Motor neuron (in vitro differentiated cells): ENCODE measurements at regions not wholly inside any gene's neighbourhood (a gene's known extent, or its start where the extent isn't known, plus 50 kb on each side); places are given as distances from the start of the nearest gene placed in this dataset.

Experiments
- ATAC-seq, 8 experiments: fragments of 200-7000 bp; cut with Tn5 transposase; replicated peaks in 6 of 8; 2 replicates each; pipeline ENCODE4 v1.8.0; 2021; ENCODE audit warnings: mild to moderate bottlenecking in 8 of 8, moderate library complexity in 8 of 8
- H3K27ac ChIP-seq, 2 donors: fragments of 250-450 bp; sonication (Bioruptor Pico); 2 replicates each; pipeline ENCODE4 v1.9.0; 2021; ENCODE audit warnings: antibody characterized with exemption in 2 of 2, mild to moderate bottlenecking in 2 of 2, moderate library complexity in 1 of 2
- H3K4me1 ChIP-seq, 2 donors: fragments of 250-450 bp; sonication (Bioruptor Pico); replicated peaks in 1 of 2; 2 replicates each; pipeline ENCODE4 v1.6.1; 2021; ENCODE audit warnings: antibody characterized with exemption in 2 of 2, mild to moderate bottlenecking in 2 of 2, moderate library complexity in 1 of 2
- H3K4me3 ChIP-seq, 5 donors: fragments of 250-450 bp; sonication (Bioruptor Pico); 2 replicates each; pipeline ENCODE4 v1.9.0; 2021; ENCODE audit warnings: antibody characterized with exemption in 5 of 5, mild to moderate bottlenecking in 5 of 5, moderate library complexity in 4 of 5
- WGBS, 10 experiments: fragments of 450-650 bp; shearing (Covaris generic); methylation state at CpG; one replicate each; pipeline ENCODE4 v1.0.0; 2022; 5-methylcytosine and 5-hydroxymethylcytosine counted together
- in situ Hi-C, 9 experiments: fragments of 400-800 bp; cut with MboI; loops; one replicate each; pipeline ENCODE4 v1.15.0; 2021; ENCODE audit warnings: low sequenced_read_pairs in 9 of 9, low pct_unique_long_range_greater_than_20kb in 2 of 9; ENCODE audit not compliant: unreplicated experiment in 9 of 9

DNA sequence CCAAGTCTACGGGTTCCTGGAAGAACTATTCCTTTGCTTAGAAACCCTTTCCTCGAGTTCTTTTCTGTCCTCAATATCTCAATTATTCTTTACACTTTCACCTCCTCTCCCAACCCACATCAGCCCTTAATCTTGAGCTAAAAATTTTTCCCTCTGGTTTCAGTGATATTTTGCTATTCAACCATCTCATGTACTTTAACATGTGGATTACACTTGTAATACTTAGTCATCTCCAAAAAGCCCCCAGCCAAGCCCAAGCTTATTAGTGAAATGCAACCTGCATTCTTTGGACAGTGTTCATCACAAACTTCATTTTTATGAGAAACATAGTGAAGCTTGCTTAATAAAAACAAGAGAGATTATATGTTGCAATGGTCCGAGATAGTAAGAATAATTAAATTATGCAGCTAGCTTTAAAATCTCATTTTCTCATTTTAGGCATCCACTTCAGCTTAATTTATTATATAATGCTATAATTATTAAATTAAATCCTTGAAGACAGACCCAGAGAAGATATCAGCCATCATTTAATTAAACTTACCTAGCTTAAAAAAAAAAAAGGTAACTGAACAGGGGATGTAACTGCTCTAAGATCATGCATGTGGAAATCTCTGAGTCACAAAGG is 534.5 kb upstream of the TBL1XR1 start:
- no peak for ATAC-seq
- 19 to 100% (median 93%) methylated on average over 2 to 3 of the region's 3 CpGs for WGBS, 10 experiments

DNA sequence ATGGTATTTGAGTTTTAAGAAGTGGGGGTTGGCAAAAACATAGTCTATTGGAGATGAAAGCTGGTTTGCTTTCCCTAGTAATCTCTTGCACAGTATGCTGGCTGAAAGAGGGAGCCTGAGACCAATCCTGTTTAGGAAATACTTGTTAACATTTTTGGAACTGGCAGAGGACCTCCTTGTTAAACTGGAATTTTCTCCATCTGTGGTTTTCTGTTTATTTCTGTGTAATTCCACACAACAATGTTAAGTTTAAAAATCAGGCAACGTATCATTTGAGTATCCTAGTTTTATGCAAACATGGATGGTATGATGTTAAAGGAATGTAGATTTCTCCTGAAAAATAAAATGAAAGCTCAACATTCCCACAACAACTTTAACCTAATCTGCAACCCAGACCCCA is 536.0 kb upstream of the TBL1XR1 start:
- Histone ChIP-seq H3K4me1 (peaks cover 12% of the 10 kb centered on the region in 2 donors), H3K4me3 (no peak overlapping the region), H3K27ac (no peak overlapping the region)
- ATAC-seq = no peak
- WGBS, 10 experiments = 63 to 100% (median 100%) methylated on average over 1 of the region's 1 CpG; no CpG with 5 or more reads in 3 of the 10 experiments
- in situ Hi-C loops = no loop called here

More for the DNA sequence above, 534.5 kb upstream of the TBL1XR1 start:
- H3K4me1 ChIP-seq = peaks cover 12% of the 10 kb centered on the region in 2 donors
- H3K4me3 ChIP-seq = no peak overlapping the region
- in situ Hi-C loops = no loop called here
- H3K27ac ChIP-seq = no peak overlapping the region

DNA sequence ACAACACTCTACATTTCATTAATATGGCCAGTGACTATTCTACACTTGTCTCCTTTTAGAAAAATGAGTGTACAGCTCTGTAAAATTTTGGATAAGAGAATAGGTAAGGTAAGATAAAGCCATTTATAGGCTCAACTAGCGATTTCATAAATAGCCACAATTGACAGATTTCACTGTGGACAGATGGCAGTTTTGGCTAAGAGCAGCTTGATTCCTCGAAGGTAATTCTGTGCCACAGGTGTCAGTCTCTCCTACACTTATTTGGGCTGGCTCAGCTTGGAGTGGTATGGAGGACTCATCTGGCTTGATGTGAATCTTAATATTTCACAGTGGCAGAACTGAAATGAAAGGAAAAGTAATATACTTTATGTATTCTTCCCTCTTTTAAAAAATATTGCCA is 536.7 kb upstream of the TBL1XR1 start:
- Histone ChIP-seq H3K4me3 (no peak overlapping the region), H3K27ac (no peak overlapping the region), H3K4me1 (peaks cover 12% of the 10 kb centered on the region in 2 donors)
- no peak for ATAC-seq
- in situ Hi-C loops = no loop called here
- WGBS, 10 experiments = 76 to 100% (median 100%) methylated on average over 1 to 2 of the region's 2 CpGs; no CpG with 5 or more reads in 2 of the 10 experiments

DNA sequence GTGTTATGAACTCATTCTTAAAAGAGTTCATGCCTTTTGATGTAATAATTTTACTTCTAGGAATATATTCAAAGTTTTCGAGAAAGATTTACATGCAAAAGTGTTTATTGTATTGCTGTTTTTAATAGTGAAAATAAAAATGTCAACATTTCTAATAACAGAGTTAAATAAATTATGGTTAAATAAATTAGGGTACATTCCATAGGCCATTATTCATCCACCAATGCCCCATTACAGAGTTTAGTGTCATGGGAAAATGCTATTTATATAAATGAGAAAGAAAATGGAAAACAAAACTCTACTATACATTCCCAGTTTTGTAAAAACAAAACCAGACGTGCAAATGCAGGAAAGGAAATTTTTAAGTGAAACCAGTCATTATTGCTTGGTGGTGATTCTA is 538.1 kb upstream of the TBL1XR1 start:
- in situ Hi-C loops = no loop called here
- no peak overlapping the region for H3K27ac ChIP-seq
- peaks cover under 1 to 4% of the 10 kb centered on the region in 2 donors for H3K4me1 ChIP-seq
- H3K4me3 ChIP-seq = no peak overlapping the region
- no peak for ATAC-seq
- 30 to 100% (median 96%) methylated on average over 1 to 2 of the region's 2 CpGs for WGBS, 10 experiments

DNA sequence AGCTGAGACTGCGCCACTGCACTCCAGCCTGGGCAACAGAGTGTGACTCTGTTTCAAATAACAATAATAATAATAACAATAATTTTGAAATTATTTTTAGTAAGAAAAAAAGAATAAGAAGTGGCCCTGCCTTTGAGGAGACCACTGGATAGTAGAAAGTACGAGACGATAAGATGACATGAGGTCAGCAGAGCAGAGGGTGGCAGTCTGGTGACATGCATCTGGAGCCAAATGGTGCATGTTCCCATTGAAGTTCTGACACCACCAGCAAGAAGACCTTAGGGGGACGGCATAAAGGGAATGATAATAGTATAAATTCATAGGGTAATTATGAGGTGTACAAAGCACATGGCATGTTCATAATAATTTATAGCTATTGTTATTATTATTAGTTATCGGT is 542.2 kb upstream of the TBL1XR1 start:
- no peak overlapping the region for H3K4me3 ChIP-seq
- in situ Hi-C loops = no loop called here
- 86 to 100% (median 94%) methylated on average over 2 to 5 of the region's 5 CpGs for WGBS, 10 experiments
- peaks cover 0 to 3% of the 10 kb centered on the region in 2 donors for H3K4me1 ChIP-seq
- H3K27ac ChIP-seq = no peak overlapping the region
- ATAC-seq = no peak

DNA sequence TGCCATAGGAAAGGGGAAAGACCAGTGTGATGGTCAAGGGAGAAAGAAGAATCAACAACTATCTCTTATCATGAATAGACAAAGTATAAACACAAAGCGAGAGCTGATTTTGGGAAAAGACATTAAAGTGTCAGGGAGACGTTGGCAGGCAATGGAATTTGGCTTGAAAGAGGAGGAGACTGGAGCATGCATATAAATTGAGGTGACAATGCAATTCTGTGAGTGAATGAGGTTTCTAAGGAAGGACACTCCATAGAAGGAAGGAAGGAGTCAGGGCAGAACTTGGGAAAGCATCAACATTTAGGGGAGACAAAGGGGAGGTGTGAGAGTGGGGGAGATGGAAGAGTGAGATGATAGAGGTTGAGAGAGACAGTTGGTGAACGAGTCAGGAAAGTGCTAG is 543.0 kb upstream of the TBL1XR1 start:
- in situ Hi-C loops = no loop called here
- 49 to 100% (median 78%) methylated on average over 1 to 3 of the region's 3 CpGs; no CpG with 5 or more reads in 1 of the 10 experiments for WGBS, 10 experiments
- Histone ChIP-seq H3K4me1 (peaks cover 0 to 3% of the 10 kb centered on the region in 2 donors), H3K27ac (no peak overlapping the region), H3K4me3 (no peak overlapping the region)
- peak in 1 of 8 experiments; percentile 49 for ATAC-seq

DNA sequence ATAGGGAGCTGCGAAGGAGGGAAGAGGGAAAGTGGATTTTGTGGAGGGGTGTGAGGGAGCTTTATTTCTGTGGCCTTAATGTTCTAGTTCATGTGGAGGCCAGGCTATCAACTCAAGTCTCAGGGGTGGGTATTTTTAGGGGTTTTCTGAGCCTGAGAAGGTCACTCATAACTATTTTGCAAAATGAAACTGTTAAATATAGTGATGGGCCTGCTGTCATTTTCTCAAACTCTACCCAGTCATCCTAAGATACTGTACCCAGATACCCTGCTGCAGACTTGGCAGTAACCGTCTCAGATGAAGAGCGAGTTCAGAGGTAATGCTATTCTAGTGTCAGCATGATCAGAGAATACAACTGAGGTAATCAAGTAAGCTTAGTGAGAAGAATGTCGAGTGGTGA is 545.0 kb upstream of the TBL1XR1 start:
- in situ Hi-C loops = no loop called here
- 40 to 100% (median 92%) methylated on average over 1 to 4 of the region's 4 CpGs for WGBS, 10 experiments
- H3K4me3 ChIP-seq = no peak overlapping the region
- H3K27ac ChIP-seq = no peak overlapping the region
- no peak for ATAC-seq
- peaks cover 3 to 6% of the 10 kb centered on the region in 2 donors for H3K4me1 ChIP-seq

DNA sequence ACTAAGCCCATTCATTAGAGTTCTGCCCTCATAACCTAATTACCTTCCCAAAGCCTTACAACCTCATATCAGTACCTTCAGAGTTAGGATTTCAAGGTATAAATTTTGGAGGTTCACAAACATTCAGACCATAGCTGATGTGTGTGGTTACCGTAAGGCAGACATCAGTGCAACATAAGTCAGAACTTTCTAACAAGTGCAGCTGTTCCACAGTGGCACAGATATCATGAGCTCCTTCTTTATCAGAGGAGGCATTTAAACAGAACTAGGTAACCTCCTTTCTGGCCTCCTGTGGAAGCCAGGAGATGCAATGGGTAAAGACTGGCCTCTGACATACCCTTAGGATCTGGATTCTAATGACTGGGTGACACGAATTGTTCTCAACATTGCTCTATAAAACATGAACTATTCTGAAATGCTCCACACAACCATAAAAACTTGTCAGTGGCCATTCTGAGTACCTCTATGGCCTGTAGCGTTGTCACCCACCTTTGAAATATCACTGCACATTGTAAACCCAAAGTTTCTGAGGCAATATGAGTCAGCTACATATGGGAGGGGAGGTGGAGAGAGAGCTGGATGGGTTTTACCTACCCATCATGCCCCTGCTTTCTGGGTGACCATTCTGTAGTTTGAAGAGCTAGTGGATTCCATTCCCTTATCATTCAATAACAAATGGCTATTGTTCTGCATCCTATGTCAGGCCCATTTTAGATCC is 546.0 kb upstream of the TBL1XR1 start:
- no peak for ATAC-seq
- Histone ChIP-seq H3K4me1 (peaks cover 6 to 9% of the 10 kb centered on the region in 2 donors), H3K27ac (no peak overlapping the region), H3K4me3 (no peak overlapping the region)
- in situ Hi-C loops = no loop called here
- 0 to 100% (median 80%) methylated on average over 1 to 3 of the region's 3 CpGs; no CpG with 5 or more reads in 1 of the 10 experiments for WGBS, 10 experiments

DNA sequence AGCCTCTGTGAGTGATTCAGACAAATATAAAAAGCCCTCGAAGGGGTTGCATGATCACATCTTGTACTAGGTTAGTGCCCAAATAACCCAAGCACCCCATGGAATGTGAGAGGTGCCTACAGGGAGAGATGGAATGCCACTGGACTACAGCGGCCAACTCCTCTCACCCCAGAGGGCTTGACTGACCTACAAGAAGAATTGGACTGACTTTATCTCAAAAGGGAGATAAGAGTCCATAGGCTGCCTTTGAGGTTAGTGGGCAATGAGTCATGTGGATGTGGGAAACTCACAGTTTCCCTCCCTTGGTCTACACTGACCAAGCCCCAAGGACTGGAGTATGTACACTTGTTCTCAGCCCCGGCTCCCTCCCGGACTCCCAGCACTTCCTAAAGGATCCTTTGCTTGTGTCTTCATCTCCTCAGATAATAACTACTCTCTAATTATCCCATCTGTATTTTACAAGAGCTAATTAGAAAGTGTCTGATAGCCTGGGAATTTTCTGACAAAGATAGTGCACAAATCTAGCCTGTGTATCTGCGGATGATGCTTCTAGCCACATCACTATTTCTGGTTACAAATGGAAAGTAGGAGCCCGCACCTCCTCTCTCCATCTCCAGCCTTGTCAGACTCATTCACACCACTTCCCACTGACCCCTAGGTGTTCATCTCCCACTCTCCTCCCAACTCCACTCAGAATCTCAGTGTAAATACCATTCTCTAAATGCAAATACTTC is 547.8 kb upstream of the TBL1XR1 start:
- H3K4me1 ChIP-seq = peaks cover 6 to 9% of the 10 kb centered on the region in 2 donors
- ATAC-seq = no peak
- in situ Hi-C loops = no loop called here
- WGBS, 10 experiments = 68 to 100% (median 89%) methylated on average over 1 to 4 of the region's 6 CpGs; no CpG with 5 or more reads in 3 of the 10 experiments
- no peak overlapping the region for H3K4me3 ChIP-seq
- no peak overlapping the region for H3K27ac ChIP-seq

DNA sequence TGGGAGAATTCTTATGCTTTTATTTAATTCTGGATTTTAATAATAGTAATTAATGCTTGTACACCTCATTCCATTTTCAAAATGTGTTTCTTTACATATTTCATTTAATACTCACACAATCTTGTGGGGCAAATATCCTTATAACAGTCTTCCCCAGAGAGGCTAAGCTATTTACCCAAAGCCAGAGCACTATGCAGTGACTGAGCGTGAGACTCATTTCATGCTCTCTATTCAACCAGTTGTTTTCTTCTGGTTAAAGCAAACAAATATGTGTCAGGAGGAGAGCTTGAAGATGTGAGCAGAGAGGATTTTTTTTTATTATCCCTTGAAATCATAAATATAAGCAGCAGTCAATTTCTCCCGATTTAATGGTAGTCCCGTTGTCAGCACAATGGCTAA is 548.3 kb upstream of the TBL1XR1 start:
- WGBS, 10 experiments = 0 to 100% (median 50%) methylated on average over 1 to 3 of the region's 3 CpGs; no CpG with 5 or more reads in 3 of the 10 experiments
- ATAC-seq = no peak
- in situ Hi-C loops = no loop called here

DNA sequence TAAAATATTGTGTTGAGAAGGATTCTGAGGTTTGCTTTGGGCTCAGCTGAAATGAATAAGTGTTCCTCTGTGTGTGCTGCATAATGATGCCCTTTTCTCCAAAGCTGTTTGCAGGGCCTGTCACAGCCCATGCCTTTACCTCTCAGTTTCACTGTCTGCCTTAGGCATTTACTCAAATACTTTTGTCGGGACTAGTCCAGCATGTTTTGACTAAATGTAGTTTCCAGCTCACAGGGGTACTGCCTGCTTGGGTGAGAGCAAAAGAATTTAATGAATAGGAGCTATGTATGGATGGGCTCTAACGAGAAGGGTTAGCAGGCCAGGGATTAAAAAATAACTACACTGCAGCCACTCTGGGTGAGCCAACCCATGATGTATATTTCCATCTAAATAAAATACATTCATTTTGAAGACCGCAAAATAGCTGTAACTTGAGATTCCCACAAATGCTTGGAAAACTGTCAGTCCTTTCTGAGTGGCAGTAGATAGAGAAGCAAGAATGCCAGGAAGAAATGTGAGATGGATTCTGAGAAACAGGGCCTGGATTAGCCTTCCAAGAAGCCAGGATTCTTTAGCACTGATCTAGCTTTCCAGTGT is 549.2 kb upstream of the TBL1XR1 start:
- 44 to 93% (median 75%) methylated on average over 1 to 3 of the region's 3 CpGs; no CpG with 5 or more reads in 3 of the 10 experiments for WGBS, 10 experiments
- no peak overlapping the region for H3K4me3 ChIP-seq
- ATAC-seq = peak in 1 of 8 experiments; percentile 49
- in situ Hi-C loops = no loop called here
- no peak overlapping the region for H3K27ac ChIP-seq
- peaks cover 3 to 9% of the 10 kb centered on the region in 2 donors for H3K4me1 ChIP-seq

More for the DNA sequence above, 548.3 kb upstream of the TBL1XR1 start:
- H3K4me3 ChIP-seq = no peak overlapping the region
- no peak overlapping the region for H3K27ac ChIP-seq
- H3K4me1 ChIP-seq = peaks cover 6 to 9% of the 10 kb centered on the region in 2 donors

DNA sequence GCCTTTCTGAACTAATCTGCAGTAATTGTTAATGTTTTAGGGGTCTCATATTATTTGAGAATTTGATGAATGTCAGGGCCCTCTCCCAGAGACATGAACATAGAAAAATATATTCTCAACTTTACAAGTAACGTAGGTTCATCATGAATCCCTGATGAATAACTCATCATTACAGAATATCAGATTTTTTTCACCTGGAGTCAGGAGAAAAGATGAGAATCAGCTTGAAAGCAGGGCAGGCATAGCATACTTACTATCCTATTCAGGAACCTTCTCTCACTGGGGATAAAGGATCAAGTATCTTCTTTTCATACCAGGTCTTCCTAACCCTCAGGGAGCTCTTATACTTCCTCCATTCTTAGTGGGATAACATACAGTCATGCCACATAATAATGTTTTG is 552.6 kb upstream of the TBL1XR1 start:
- no peak overlapping the region for H3K4me3 ChIP-seq
- H3K4me1 ChIP-seq = peaks cover 3 to 9% of the 10 kb centered on the region in 2 donors
- no peak for ATAC-seq
- in situ Hi-C loops = no loop called here
- no peak overlapping the region for H3K27ac ChIP-seq
- WGBS, 10 experiments = 80 to 100% (median 88%) methylated on average over 1 of the region's 1 CpG; no CpG with 5 or more reads in 5 of the 10 experiments

DNA sequence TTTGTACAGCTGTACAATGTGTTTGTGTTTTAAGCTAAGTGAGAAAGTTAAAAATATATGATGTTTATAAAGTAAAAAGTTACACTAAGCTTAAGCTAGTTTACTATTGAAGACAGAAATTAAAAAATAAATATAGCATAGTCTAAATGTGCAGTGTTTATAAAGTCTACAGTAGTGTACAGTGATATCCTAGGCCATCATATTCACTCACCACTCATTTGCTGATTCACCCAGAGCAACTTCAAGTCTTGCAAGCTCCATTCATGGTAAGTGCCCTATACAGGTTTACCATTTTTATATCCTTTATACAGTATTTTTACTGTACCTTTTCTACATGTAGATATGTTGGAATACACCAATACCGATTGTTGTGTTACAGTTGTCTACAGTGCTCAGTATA is 553.2 kb upstream of the TBL1XR1 start:
- Histone ChIP-seq H3K27ac (no peak overlapping the region), H3K4me3 (no peak overlapping the region), H3K4me1 (peaks cover 3 to 9% of the 10 kb centered on the region in 2 donors)
- in situ Hi-C loops = no loop called here
- WGBS, 10 experiments = 43 to 100% (median 85%) methylated on average over 1 of the region's 1 CpG; no CpG with 5 or more reads in 4 of the 10 experiments
- ATAC-seq = no peak
